ENCODE measurements at regions not wholly inside any gene's neighbourhood (a gene's known extent, or its start where the extent isn't known, plus 50 kb on each side); places are given as distances from the start of the nearest gene placed in this dataset.
A peak's percentile ranks its signal among the peaks of the same experiment; 100 is the strongest.

DNA sequence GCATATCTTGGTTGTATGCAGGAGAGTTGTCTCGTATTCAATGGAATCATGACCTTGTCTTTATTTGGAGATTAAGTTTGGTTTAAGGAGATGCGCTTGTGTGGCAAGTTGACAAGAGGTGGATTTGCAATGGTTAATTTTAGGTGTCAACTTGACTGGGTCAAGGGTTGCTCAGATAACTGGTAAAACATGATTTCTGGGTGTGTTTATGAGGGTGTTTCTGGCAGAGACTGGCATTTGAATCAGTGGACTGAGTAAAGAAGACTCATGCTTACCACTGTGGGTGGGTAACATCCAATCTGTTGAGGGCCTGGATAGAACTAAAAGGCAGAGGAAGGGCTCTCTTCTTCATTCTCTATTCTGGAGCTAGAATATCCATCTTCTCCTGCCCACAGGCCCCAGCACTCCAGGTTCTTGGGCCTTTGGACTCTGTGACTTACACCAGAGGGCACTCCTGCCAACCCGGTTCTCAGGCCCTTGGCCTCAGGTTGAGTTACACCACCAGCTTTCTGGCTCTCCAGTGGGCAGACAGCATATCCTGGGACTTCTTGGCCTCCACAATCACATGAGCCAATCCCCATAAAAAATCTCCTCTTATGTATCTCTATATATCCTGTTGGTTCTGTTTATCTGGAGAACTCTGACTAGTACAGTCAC lies 141.5 kb upstream of the ARID2 start:
- Histone ChIP-seq H3K9me3 (ENCODE audit: low read depth, low read length) (no peaks in the 10 kb centered on the region), H3K36me3 (ENCODE audit: insufficient read depth, low read length) (no peaks in the 10 kb centered on the region), H4K20me1 (ENCODE audit: insufficient read depth, low read length) (no peaks in the 10 kb centered on the region), H3K4me2 (ENCODE audit: insufficient read depth, low read length) (no peak overlapping the region), H3K27ac (ENCODE audit: low read depth, low read length) (no peak overlapping the region), H3K4me3 (ENCODE audit: insufficient read depth, low read length) (no peak overlapping the region), H2AFZ (ENCODE audit: low read length) (no peak overlapping the region), H3K79me2 (ENCODE audit: insufficient read depth, low read length) (no peaks in the 10 kb centered on the region), H3K27me3 (ENCODE audit: insufficient read depth, low read length) (peaks cover 4% of the 10 kb centered on the region), H3K4me1 (ENCODE audit: insufficient read depth, low read length) (no peaks in the 10 kb centered on the region)
- TF ChIP-seq, protein P1, sequence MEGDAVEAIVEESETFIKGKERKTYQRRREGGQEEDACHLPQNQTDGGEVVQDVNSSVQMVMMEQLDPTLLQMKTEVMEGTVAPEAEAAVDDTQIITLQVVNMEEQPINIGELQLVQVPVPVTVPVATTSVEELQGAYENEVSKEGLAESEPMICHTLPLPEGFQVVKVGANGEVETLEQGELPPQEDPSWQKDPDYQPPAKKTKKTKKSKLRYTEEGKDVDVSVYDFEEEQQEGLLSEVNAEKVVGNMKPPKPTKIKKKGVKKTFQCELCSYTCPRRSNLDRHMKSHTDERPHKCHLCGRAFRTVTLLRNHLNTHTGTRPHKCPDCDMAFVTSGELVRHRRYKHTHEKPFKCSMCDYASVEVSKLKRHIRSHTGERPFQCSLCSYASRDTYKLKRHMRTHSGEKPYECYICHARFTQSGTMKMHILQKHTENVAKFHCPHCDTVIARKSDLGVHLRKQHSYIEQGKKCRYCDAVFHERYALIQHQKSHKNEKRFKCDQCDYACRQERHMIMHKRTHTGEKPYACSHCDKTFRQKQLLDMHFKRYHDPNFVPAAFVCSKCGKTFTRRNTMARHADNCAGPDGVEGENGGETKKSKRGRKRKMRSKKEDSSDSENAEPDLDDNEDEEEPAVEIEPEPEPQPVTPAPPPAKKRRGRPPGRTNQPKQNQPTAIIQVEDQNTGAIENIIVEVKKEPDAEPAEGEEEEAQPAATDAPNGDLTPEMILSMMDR (IDR thresholded peaks at IDR 0.05; ENCODE audit: extremely low read depth, low read depth, low read length), result no peak
- no peak for DNase-seq (ENCODE audit: insufficient read length, low spot score, missing footprints)

DNA sequence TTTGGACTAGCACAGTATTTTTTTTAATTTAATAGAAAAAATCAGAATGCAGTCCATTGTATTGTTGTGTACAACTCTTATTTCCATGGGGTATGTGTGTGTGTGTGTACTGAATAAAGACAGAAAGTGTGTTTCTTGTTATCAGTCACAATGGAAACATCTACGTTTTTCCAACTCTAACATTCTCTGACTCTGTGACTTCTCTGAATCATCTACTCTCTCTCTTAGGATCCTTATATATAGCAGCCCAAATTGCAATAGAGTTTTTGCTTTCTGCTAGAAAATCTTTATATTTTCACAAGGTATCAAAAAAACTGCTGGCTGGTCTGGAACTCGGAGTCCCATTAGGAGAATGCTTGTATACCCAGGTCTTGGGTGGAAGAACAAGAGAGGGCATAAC lies 138.9 kb upstream of the ARID2 start:
- Histone ChIP-seq H2AFZ (ENCODE audit: low read length) (no peak overlapping the region), H3K4me1 (ENCODE audit: insufficient read depth, low read length) (no peaks in the 10 kb centered on the region), H3K27me3 (ENCODE audit: insufficient read depth, low read length) (peaks cover 4% of the 10 kb centered on the region), H3K4me3 (ENCODE audit: insufficient read depth, low read length) (no peak overlapping the region), H3K36me3 (ENCODE audit: insufficient read depth, low read length) (no peaks in the 10 kb centered on the region), H3K27ac (ENCODE audit: low read depth, low read length) (no peak overlapping the region), H4K20me1 (ENCODE audit: insufficient read depth, low read length) (no peaks in the 10 kb centered on the region), H3K79me2 (ENCODE audit: insufficient read depth, low read length) (no peaks in the 10 kb centered on the region), H3K9me3 (ENCODE audit: low read depth, low read length) (no peaks in the 10 kb centered on the region), H3K4me2 (ENCODE audit: insufficient read depth, low read length) (no peak overlapping the region)
- TF ChIP-seq, protein P1 (IDR thresholded peaks at IDR 0.05; ENCODE audit: extremely low read depth, low read depth, low read length), result no peak
- peak; percentile 77 for DNase-seq (ENCODE audit: insufficient read length, low spot score, missing footprints)

DNA sequence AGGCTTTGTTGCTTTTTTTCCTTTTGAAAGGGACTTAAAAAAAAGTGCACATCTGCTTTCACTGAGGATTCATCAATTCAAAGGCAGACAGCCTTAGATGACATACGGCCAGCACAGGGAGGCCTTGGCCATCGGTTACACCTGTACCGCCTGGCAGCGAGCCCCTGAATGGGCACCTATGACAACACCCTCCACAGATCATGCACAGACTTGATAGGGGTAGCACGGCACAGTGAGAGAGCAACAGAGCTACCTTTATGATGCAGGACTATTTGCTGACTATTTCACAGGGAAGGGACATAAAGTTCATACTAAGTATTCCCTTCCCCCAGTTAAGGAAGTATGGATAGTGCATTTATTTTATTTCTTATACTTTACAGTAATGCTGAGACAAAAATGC lies 137.9 kb upstream of the ARID2 start:
- Histone ChIP-seq H3K4me1 (ENCODE audit: insufficient read depth, low read length) (no peaks in the 10 kb centered on the region), H3K4me3 (ENCODE audit: insufficient read depth, low read length) (no peak overlapping the region), H4K20me1 (ENCODE audit: insufficient read depth, low read length) (no peaks in the 10 kb centered on the region), H3K4me2 (ENCODE audit: insufficient read depth, low read length) (no peak overlapping the region), H2AFZ (ENCODE audit: low read length) (no peak overlapping the region), H3K27ac (ENCODE audit: low read depth, low read length) (no peak overlapping the region), H3K9me3 (ENCODE audit: low read depth, low read length) (no peaks in the 10 kb centered on the region), H3K79me2 (ENCODE audit: insufficient read depth, low read length) (no peaks in the 10 kb centered on the region), H3K36me3 (ENCODE audit: insufficient read depth, low read length) (no peaks in the 10 kb centered on the region), H3K27me3 (ENCODE audit: insufficient read depth, low read length) (peaks cover 4% of the 10 kb centered on the region)
- no peak for DNase-seq (ENCODE audit: insufficient read length, low spot score, missing footprints)
- TF ChIP-seq, protein P1 (IDR thresholded peaks at IDR 0.05; ENCODE audit: extremely low read depth, low read depth, low read length), result no peak

DNA sequence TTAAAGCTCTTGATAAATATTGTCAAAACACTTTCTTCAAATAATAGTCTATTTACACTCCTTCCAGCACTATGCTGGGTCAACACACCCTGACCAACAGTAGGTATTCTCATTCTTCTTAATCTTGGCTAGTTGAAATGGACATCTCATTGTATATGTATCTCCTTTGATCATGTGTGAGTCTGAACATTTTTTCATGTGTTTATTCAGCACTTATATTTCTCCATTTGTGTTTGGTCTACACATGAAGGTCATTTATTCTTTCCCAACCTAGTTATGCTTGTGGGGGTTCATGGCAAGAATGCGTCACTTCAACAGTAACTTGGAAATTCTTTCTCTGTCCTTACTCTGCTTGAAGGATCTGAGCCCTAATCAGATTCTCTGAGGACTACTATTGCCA lies 133.1 kb upstream of the ARID2 start:
- Histone ChIP-seq H3K4me1 (ENCODE audit: insufficient read depth, low read length) (no peaks in the 10 kb centered on the region), H2AFZ (ENCODE audit: low read length) (no peak overlapping the region), H3K4me3 (ENCODE audit: insufficient read depth, low read length) (no peak overlapping the region), H3K79me2 (ENCODE audit: insufficient read depth, low read length) (no peaks in the 10 kb centered on the region), H3K9me3 (ENCODE audit: low read depth, low read length) (no peaks in the 10 kb centered on the region), H3K36me3 (ENCODE audit: insufficient read depth, low read length) (no peaks in the 10 kb centered on the region), H4K20me1 (ENCODE audit: insufficient read depth, low read length) (no peaks in the 10 kb centered on the region), H3K27me3 (ENCODE audit: insufficient read depth, low read length) (peaks cover 9% of the 10 kb centered on the region), H3K4me2 (ENCODE audit: insufficient read depth, low read length) (no peak overlapping the region), H3K27ac (ENCODE audit: low read depth, low read length) (no peak overlapping the region)
- DNase-seq (ENCODE audit: insufficient read length, low spot score, missing footprints), result no peak
- TF ChIP-seq, protein P1 (IDR thresholded peaks at IDR 0.05; ENCODE audit: extremely low read depth, low read depth, low read length), result no peak
